ENCODE measurements at regions not wholly inside any gene's neighbourhood (a gene's known extent, or its start where the extent isn't known, plus 50 kb on each side); places are given as distances from the start of the nearest gene placed in this dataset.

GRCh38 chr1:176323472-176323871 lies 116.4 kb upstream of the COP1 start:
- TF ChIP-seq CTCF (IDR thresholded peaks at IDR 0.05) (no peak), POLR2A (IDR thresholded peaks at IDR 0.05; ENCODE audit: low read depth) (no peak), EP300 (IDR thresholded peaks at IDR 0.05) (no peak)
